GM19238 (cell line): ENCODE measurements at regions not wholly inside any gene's neighbourhood (a gene's known extent, or its start where the extent isn't known, plus 50 kb on each side); places are given as distances from the start of the nearest gene placed in this dataset.

ENCODE experiments used
- DNase-seq: peaks from one replicate; pipeline ENCODE4 v3.0.0; 2011; ENCODE audit warnings: low spot score; ENCODE audit not compliant: insufficient read length

DNA sequence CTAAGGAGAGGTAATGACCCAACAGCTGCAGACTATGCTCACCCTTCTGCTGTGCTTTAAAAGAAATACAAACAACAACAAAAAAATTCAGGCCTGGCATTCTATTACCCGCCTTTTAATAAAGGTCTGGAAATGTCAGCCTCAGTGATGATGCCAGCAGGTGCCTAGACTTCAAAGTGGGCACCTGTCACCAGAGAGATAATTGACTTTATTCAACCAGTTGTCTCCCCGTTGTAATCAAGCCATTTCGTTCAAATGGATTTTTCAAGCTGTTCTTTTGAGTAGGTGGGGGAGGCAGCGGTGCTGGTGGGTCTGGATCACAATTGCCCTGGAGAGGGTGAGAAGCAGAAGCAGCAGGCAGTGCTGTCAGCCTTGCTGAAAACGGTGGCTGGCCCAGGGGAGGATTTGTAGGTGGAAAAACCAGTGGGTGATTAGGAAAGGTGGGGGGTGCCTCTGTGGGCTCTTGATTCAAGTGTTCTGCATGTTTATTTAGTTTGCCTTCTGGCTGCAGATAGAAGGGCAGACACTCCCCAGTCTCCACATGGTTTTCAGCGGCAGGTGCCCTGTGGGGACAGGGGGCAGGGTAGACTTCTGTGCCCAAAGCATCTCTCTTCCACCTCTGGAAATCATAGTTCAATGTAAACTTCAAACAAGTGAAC is 300.2 kb upstream of the SLCO3A1 start:
- DNase-seq: no peak

DNA sequence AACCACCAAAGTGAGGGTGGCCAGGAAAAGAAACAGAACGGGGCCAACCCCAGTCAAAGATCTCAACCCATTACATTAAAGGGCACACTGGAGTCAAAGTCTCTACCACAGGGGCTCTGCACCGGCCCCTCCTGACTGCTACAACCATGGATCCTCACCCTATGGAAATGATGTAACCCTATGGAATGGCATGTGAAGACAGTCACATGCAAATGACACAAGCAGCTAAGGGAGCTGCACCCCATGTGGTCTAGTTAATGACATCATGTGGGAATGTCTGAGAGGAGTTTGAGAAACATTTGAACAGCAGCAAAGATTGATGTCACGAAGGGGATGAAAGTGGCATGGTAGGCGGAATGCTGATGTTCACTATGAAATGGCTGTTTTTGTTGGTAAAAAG is 298.2 kb upstream of the SLCO3A1 start:
- DNase-seq: no peak

DNA sequence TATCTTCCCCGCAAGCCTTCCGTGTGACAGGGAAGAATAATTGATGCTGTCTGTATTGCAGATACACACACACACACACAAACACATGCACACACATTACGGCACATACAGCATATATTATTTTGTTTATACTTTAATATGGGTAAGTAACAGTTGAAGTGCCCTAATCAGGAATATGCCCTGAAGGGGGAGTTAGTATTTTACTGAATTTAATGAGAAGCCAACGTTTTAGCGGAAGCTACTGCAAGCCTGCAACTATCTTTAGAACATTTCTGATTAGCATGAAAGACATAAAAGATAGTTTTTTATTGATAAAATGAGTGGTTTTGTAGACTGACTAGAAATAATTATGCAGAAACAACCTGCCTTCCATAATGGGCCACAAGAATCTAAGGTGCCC is 296.6 kb upstream of the SLCO3A1 start:
- no peak for DNase-seq

DNA sequence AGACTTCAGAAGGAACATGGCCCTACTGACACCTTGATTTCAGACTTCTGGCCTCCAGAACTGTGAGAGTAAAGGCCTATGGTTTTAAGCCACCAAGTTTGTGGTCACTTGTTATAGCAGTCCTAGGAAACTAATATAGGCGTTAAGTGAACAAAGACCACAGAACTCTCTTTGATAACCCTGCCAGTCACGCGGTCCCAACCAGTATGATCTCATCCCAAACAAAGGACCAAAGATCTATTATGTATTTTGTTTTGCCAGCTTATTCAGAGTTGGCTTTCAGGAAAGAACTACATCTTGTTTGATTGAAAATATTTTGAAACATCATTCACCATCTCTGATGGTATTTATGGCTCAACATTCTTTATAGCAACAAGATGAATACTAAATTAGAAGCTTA is 294.4 kb upstream of the SLCO3A1 start:
- DNase-seq: no peak

DNA sequence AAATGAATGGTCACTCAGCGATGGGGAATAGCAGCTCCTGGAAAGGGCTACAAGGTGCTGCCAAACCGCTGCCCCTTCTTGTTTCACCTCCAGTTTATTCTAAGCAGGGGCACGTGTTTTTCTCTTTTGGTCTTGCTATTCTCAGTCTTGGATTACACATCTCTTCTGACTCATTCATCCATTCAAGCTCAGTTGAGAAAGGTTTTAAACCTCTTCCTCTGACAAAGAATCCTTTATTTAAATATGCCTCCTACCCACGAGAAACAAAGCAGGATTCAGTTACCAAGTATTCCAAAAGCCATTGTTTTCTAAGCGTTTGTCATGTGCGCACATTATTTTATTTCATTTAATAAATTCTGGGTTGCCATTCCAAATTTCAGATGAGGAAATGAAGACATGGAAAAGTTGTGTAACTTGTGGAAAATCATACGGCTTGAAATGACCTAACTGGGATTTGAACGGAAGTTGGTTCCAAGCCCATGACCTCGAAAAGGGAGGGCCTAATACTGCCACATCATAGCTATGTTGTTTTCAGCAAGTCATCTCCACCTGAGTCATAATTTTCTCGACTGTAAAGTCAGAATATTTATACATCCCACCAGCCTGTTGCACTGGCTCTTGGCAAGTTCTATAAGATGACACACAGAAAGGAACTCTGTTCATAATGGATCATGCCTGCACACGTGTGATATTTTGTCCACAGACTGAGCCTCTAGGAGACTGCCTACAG is 292.0 kb upstream of the SLCO3A1 start:
- no peak for DNase-seq

DNA sequence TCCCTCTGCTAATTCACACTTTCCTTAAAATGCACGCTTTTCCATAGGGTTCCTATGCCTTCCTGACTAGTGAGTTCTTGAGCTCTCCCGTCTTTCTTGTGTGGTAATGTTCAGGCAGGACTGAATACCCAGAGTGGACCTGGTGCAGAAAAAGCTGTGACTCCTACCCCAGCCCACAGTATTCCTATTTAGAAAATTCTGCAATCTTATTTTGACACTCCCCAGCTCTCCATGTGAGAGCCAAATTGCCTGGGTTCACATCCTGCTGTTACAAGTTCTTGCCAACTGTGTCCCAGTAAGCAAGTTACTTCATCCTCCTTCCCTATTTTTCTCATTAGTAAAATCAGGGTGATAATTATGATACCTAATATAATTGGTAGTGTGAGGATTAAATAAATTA is 290.8 kb upstream of the SLCO3A1 start:
- DNase-seq: no peak

DNA sequence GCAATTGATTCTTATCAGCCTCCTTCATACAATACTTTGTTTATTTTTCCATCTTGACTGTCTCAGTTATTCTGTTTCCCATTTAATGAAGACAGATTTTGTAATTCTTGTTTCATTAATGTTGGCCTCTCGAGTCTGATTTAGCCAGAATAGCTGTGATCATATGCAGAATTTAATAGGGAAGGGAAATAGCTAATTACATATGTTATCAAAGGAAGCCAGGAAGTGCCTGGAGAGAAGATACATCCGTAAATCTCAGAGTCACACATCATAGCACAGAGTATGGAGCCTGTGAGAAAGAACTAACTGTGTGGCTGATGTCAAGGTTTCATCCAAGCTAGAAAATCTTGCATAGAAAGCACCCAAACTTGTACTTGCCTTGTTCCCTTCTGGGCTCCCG is 288.9 kb upstream of the SLCO3A1 start:
- DNase-seq: no peak

DNA sequence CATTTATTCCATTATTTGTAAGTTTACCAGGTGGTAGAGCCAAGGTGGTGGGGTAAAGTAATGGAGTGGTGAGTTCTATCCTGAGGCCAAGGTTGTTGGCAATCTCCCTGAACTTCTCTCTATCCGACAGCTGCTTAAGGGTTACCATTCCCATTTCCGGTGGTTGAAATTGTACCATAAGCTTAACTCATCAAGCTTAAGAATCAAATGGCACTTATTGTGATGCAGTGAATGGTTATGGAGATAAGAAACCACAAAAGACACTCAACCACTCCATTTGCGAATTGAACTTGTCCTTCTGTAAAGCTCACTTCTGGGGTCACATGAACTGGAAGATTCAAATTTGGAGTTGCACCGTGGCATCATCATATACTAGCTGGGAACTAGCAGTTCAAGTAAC is 287.4 kb upstream of the SLCO3A1 start:
- no peak for DNase-seq

DNA sequence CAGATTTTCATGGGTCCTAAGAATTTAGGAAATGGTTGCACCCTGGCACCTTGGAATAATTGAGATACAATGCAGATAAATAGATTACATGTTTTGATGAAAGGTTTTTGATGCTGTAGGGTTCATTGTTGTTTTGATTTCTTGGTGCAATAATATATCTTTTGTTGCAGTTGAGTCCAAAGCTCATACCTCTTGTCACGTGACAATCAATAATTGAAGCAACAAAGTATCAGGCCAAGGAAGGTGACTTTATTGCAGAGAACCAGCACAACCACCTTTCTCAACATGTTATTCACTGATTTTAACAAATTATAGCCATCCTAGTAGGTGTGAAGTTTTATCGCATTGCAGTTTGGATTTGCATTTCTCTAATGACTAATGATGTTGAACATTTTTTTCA is 285.5 kb upstream of the SLCO3A1 start:
- no peak for DNase-seq

DNA sequence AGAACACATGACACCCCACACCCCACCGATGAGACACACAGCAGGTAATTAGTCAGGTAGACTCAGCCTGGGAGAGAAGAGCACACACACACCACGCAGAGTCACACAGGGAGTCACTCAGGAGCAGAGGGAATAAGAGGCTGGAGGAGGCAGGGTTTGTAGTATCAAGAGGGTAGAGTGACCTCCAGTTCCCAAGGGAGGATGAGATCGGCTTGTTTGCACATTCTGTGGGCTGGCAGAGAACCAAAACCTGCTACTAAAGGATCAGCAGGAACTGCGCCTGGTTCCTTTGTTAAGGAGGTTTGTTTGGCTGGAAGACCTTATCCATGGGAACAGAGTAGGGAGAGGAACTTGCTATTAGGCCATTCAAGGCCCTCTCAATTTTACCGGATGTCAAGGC is 281.4 kb upstream of the SLCO3A1 start:
- no peak for DNase-seq

DNA sequence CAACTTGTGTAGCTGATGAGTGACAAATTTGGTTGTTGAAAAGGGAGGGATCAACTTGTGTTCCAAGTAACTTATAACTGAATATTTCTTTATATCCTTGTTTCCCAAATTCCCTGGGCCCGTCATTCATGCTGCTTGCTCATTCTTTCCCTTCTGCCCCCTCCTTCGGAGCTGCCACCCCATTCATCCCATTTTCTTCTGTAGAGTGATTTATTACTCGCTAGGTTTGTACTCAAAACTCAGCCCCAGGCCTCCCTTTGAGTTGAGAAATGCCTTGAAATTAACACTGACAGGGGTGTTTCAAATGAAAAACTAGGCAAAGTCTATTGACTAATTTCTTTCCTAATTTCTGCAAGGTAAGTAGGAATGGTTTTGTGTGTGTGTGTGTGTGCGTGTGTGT is 277.4 kb upstream of the SLCO3A1 start:
- DNase-seq: no peak

DNA sequence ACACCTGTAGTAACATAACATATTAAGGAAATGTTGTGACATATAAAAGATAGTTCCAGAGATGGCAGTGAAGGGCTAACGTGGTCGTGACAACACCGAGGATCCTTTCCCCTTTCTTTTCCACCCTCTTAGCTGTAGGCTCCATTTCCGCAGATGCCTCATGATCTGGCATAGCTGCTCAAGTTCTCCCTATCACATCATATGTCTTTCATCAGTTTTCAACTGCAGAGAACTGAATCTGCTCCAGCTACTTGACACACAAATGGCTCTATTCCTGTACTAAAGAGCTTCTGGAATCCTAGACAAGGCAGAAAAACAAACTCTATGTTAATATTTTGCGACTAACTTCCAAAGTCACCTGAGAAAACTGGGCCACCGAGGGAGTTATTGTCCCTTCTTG is 275.0 kb upstream of the SLCO3A1 start:
- no peak for DNase-seq

DNA sequence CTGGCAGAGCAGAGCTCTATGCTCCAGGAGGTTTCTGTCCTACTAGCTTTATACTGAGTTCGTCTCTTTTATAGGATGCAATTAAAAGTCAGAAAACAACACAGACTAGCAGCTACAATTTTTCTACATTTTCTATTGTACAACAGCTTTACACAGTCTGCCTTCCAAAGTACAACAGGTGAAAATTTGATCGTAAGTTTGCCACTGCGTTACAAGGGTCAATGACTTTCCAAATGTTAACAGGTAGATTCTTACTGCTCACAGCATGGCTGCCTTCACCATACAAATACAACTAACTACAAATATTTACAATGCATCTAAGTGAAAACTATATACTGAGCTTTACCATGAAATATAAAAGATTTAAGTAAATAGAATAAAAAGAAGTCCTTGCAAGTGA is 268.6 kb upstream of the SLCO3A1 start:
- DNase-seq: no peak

DNA sequence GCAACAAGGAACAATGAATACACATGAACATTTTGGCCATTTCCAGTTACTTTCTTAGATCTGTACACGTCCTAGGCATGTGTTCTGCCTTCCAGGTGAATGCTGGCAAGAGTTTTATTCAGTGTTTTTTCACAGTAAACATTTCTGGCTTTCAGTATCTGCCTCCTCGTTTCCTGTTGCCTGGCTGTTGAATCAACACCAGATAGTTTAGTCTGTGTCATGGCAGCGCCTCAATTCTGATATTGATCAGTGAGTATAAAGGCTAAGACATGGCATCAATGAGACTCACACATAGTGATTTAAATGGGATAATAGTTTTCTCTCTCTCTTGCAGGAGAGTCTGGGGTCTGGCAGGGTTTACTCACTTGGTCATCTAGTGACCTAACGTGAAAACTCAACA is 266.9 kb upstream of the SLCO3A1 start:
- no peak for DNase-seq

DNA sequence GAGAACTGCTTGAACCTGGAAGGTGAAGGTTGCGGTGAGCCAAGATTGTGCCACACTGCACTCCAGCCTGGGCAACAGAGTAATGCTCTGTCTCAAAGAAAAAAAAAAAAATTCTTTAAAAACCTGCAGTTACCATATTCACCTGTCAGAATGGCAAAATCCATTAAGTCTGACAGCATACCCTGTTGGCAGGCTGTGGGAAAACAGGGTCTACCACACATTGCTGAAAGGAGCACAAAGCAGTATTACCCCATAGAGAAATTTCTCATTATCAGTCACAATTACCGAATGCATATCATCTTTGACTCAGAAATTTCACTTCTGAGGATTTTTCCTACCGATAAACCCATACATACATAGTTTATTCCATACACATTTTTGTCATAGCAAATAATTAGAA is 264.1 kb upstream of the SLCO3A1 start:
- no peak for DNase-seq

DNA sequence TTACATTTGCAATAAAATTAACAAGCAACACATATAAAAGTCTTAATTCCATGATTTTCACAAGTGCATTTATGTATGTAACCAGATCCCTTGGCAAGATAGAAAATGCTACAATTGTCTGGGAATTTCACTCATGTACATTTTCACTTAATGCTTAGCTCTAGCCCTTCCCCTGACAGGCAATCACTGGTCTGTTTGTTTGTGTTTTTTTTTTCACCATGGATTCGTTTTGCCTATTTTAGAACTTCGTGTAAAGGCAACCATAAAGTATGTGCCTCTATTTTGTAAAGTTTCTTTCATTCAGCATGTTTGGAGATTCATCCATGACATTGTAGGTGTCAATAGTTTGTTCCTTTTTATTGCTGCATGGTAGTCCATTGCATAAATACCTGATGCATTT is 260.9 kb upstream of the SLCO3A1 start:
- DNase-seq: no peak

DNA sequence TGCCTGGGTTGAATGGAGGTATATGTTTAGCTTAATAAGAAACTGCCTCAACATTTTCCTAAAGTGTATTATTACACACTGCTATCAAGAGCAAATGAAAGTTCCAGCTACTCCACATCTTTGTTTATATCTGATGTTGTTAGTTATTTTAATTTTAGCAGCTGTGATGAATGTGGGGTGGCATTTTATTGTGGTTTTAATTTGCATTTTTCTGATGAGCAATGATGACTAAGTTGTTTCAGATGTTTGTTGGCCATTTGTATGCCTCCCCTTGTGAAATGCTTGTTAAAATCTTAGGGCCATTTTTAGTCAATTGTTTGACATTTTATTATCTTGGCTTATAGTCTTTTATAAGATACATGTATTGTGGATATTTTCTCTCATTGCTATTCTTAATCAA is 260.4 kb upstream of the SLCO3A1 start:
- no peak for DNase-seq

DNA sequence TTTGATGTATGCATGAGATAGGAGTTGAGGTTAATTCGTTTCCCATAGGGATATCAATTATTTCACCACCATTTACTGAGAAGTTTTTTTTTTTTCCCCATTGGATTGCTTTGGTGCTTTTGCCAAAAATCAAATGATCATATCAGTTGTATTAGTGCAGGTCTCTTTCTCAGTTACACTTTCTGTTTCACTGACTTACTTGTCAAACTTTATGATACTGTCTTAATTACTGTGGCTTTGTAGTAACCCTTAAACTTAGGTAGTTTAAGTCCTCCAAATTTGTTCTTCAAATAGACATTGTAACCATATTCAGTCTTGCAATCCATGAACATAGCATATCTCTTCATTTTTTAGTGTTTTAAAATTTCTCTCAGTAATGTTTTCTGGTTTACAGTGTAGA is 259.9 kb upstream of the SLCO3A1 start:
- no peak for DNase-seq

DNA sequence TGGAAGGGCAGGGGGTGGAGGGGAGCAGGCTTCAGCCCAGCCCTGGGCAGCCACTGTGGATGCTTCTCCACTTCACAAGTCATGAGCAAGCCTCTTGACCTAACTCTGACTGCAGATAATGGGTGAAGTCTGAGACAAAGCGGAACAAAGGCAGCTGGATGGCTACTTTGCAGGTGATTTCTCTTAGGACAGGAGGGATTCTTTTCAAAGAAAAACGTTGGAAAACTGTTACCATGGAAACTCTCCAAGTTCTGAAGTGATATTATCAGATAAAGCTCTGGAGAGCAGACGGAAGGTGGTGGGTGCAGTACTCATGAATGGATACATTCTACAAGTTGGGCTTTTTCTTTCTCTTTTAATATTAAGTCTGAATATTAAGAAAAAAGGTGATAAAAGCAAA is 254.2 kb upstream of the SLCO3A1 start:
- DNase-seq: no peak

DNA sequence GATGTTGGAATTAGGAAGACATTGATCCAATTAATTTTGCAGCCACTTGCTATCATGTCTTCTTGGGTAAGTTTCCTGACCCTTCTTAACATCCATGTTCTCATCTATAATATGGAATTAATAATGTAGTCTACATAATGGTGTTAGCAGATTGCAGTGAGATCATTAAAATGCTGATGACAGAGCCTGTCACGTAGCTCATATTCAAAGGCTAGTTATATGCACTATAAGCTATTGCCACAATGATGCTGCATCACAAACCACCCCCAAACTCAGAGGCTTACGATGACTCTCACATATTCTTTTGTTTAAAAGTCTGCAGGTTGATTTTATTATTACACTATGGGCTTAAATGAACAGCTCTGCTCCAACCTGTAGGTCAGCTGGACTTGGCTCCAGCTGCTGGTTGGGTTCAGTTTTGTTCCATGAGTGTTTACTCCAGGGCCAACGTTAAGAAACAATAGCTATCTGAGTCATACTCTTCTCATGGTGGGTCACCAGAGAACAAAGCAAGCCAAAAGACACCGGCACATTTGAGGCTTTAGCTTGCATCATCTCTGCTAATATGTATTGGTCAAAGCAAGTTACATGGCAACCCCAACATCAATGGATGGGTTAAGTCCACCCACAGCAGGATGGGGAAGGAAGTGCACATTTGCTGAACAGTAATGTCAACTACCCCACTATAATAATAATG is 250.0 kb upstream of the SLCO3A1 start:
- no peak for DNase-seq

DNA sequence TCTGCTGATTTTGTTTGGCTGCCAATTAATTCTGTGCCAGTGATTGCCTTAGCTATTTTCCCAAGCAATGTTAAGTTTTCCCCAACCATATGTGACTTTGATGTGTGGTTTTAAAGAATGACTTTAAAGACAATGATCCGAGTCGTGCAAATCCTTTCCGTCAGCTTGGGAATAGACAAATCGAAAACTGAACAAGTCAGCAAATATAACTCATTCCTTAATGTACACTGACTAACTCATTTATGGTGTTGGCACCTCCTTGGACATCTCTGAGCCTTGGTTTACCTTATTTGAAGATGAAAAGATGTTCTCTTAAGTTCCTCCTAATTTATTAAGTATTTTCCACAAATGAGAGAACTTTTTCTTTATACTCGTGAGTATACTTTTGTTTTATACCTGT is 249.4 kb upstream of the SLCO3A1 start:
- DNase-seq: no peak

DNA sequence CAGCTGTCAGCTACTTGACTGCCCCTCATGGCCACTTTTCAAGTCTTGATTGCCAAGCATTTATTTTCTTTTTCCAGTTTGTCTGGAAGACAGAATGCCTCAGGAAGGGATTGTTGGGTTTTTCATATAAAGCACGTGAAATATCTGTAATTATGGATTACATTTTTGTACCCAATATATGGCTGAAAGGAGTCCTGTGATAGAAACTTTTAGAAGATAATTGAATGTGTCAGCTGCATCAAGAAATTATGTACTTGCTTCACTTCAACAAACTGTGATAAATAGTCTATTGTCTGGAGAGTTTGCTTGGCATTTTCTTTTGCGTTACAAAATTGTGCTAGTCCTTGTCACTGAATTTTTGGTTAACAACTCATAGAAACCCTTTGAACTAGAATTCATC is 247.9 kb upstream of the SLCO3A1 start:
- DNase-seq: no peak

DNA sequence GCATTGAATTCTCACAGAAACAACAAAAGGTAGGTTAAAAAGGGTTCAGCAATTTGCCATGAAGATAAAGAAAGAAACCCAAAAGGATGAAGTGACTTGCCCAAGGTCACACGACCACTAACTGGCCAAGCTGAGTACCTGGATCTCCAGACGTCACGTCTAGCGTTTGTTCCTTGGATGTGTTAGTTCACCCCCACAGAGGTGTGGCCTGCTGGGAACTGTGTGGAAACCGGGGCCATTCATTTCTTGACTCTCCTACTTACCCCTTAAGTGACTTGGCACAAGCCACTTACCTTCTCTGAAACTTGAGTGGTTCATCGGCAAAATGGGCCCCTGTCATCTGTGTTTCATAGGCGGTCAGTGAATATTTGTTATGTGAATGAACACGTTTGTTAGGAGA is 244.3 kb upstream of the SLCO3A1 start:
- DNase-seq: no peak
